ENCODE measurements at regions not wholly inside any gene's neighbourhood (a gene's known extent, or its start where the extent isn't known, plus 50 kb on each side); places are given as distances from the start of the nearest gene placed in this dataset.
"Not testable (repeated sequence)": the region's sequence is repeated elsewhere in the genome, so short reads cannot be mapped to it uniquely, and the experiment has no call there.

- WGBS, 2 donors = 96% methylated on average over 17 to 19 of the region's 19 CpGs
- intact Hi-C loops (cut with DNase I); ATAC-seq (ENCODE audit: low FRiP score); H3K27ac ChIP-seq (ENCODE audit: low read depth in 1 of 2, low read length in 2 of 2); H3K9me3 ChIP-seq (ENCODE audit: control insufficient read depth, low read length); DNase-seq; H3K4me3 ChIP-seq (ENCODE audit: low read length in 2 of 2); H3K36me3 ChIP-seq (ENCODE audit: control insufficient read depth in 1 of 2, insufficient read depth in 2 of 2, low read length in 1 of 2); H3K4me1 ChIP-seq (ENCODE audit: control insufficient read depth in 1 of 2, insufficient read depth in 2 of 2, low read length in 2 of 2); H3K27me3 ChIP-seq (ENCODE audit: control insufficient read depth in 1 of 2, insufficient read depth in 2 of 2, low read length in 1 of 2): not testable (repeated sequence)
Observed at GRCh38 chr3:80314541-80314940, 546.7 kb upstream of the ROBO1 start.

DNA sequence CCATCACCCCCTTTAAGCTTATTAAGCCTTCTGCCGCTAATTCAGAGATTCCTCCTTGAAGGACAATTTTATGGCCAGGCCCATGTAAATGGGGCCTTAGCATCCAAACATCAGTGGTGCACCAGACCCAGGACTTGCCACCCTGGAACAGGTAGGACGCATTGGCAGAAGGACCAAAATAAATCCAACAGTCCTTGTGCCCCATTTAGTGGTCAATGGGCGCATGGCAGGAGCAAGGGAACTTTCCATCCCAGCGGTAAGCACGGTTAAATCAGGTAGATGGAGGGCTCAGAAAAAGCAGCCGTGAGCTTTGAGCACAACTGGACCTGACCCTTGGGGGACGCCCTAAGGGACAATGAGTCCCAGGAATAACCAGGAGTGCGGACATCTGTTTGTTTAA lies 540.8 kb upstream of the ROBO1 start:
- DNase-seq (no peak), ATAC-seq (ENCODE audit: low FRiP score) (no peak)
- no peak overlapping the region for H3K27ac ChIP-seq (ENCODE audit: low read depth in 1 of 2, low read length in 2 of 2)
- 69 to 70% methylated on average over 8 of the region's 8 CpGs for WGBS, 2 donors
- intact Hi-C loops (cut with DNase I) = no loop called here
- H3K4me3 ChIP-seq (ENCODE audit: low read length in 2 of 2) = no peak overlapping the region
- H3K27me3 ChIP-seq (ENCODE audit: control insufficient read depth in 1 of 2, insufficient read depth in 2 of 2, low read length in 1 of 2) = no peaks in the 10 kb centered on the region
- no peaks in the 10 kb centered on the region for H3K36me3 ChIP-seq (ENCODE audit: control insufficient read depth in 1 of 2, insufficient read depth in 2 of 2, low read length in 1 of 2)
- no peaks in the 10 kb centered on the region for H3K4me1 ChIP-seq (ENCODE audit: control insufficient read depth in 1 of 2, insufficient read depth in 2 of 2, low read length in 2 of 2)
- no peaks in the 10 kb centered on the region for H3K9me3 ChIP-seq (ENCODE audit: control insufficient read depth, low read length)

DNA sequence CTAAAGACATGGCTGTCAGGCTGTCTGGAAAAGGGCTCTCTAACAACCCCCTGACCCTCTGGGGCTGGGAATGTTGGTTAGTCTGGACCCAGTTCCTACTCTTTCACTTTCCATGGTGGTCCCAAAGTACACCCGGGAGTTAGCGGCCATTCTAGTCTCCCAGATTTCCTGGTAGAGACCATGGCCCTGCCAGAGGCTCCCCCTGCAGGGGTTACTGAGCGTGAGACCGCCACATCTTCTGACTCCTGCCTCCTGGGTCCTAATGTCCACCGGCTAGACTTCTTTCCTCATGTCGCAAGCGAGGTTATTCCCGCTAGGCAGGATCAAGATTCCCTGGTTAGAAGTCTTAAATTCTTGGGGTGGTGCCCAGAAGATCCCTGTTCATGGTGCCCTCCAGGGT lies 540.0 kb upstream of the ROBO1 start:
- H3K4me3 ChIP-seq (ENCODE audit: low read length in 2 of 2) = no peak overlapping the region
- H3K4me1 ChIP-seq (ENCODE audit: control insufficient read depth in 1 of 2, insufficient read depth in 2 of 2, low read length in 2 of 2) = no peaks in the 10 kb centered on the region
- no peaks in the 10 kb centered on the region for H3K27me3 ChIP-seq (ENCODE audit: control insufficient read depth in 1 of 2, insufficient read depth in 2 of 2, low read length in 1 of 2)
- 90 to 96% methylated on average over 8 of the region's 8 CpGs for WGBS, 2 donors
- no peaks in the 10 kb centered on the region for H3K36me3 ChIP-seq (ENCODE audit: control insufficient read depth in 1 of 2, insufficient read depth in 2 of 2, low read length in 1 of 2)
- DNase-seq (no peak), ATAC-seq (ENCODE audit: low FRiP score) (no peak)
- H3K27ac ChIP-seq (ENCODE audit: low read depth in 1 of 2, low read length in 2 of 2) = no peak overlapping the region
- H3K9me3 ChIP-seq (ENCODE audit: control insufficient read depth, low read length) = no peaks in the 10 kb centered on the region
- intact Hi-C loops (cut with DNase I) = no loop called here

- intact Hi-C loops (cut with DNase I) = no loop called here
- Histone ChIP-seq H3K36me3 (ENCODE audit: control insufficient read depth in 1 of 2, insufficient read depth in 2 of 2, low read length in 1 of 2) (no peaks in the 10 kb centered on the region), H3K9me3 (ENCODE audit: control insufficient read depth, low read length) (no peaks in the 10 kb centered on the region), H3K4me3 (ENCODE audit: low read length in 2 of 2) (no peak overlapping the region), H3K27me3 (ENCODE audit: control insufficient read depth in 1 of 2, insufficient read depth in 2 of 2, low read length in 1 of 2) (no peaks in the 10 kb centered on the region), H3K27ac (ENCODE audit: low read depth in 1 of 2, low read length in 2 of 2) (no peak overlapping the region), H3K4me1 (ENCODE audit: control insufficient read depth in 1 of 2, insufficient read depth in 2 of 2, low read length in 2 of 2) (no peaks in the 10 kb centered on the region)
- no peak for ATAC-seq (ENCODE audit: low FRiP score)
- DNase-seq = no peak
- WGBS, 2 donors = 76 to 78% methylated on average over 3 of the region's 3 CpGs
Observed at GRCh38 chr3:80297720-80298119, 529.9 kb upstream of the ROBO1 start.

DNA sequence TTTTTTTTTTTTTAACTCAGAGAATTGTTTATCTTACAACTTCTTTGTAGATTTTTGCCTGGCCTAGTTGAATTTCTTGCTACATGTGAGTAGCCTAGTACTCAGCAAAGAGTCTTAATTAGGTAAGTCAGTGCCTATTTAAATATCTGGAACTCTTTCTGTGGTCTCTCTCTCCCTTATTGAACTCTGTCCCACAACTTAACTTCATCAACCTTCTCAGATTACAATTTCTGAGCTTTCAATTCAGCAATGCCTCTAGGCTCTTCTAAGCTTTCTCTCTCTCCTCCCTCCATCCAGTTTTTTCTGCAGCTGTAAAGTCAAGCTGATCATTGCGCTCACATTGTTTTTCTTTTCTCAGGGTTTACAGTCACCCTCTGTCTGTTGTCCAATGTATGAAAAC lies 517.6 kb upstream of the ROBO1 start:
- no peak for ATAC-seq (ENCODE audit: low FRiP score)
- no peak for DNase-seq
- no peaks in the 10 kb centered on the region for H3K9me3 ChIP-seq (ENCODE audit: control insufficient read depth, low read length)
- H3K4me1 ChIP-seq (ENCODE audit: control insufficient read depth in 1 of 2, insufficient read depth in 2 of 2, low read length in 2 of 2) = no peaks in the 10 kb centered on the region
- intact Hi-C loops (cut with DNase I) = no loop called here
- 71 to 78% methylated on average over 1 of the region's 1 CpG for WGBS, 2 donors
- H3K4me3 ChIP-seq (ENCODE audit: low read length in 2 of 2) = no peak overlapping the region
- no peaks in the 10 kb centered on the region for H3K27me3 ChIP-seq (ENCODE audit: control insufficient read depth in 1 of 2, insufficient read depth in 2 of 2, low read length in 1 of 2)
- no peaks in the 10 kb centered on the region for H3K36me3 ChIP-seq (ENCODE audit: control insufficient read depth in 1 of 2, insufficient read depth in 2 of 2, low read length in 1 of 2)
- H3K27ac ChIP-seq (ENCODE audit: low read depth in 1 of 2, low read length in 2 of 2) = no peak overlapping the region

DNA sequence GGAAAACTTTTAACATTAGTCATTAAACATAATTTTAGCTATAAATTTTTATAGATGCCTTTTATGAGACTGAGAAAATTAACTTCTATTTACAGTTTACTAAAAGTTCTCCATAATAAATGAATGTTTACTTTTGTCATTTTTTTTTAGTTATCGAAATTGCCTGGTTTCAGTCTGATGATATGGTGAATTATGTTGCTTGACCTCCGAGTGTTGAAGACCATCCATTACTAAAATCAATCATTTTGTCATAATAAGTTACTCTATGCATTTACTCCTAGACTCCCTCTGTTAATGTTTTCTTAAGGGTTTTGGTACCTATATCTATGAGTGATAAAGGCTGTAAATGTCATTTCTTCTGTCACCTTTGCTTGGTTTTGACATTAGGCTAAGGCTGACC lies 516.0 kb upstream of the ROBO1 start:
- Histone ChIP-seq H3K27me3 (ENCODE audit: control insufficient read depth in 1 of 2, insufficient read depth in 2 of 2, low read length in 1 of 2) (no peaks in the 10 kb centered on the region), H3K27ac (ENCODE audit: low read depth in 1 of 2, low read length in 2 of 2) (no peak overlapping the region), H3K9me3 (ENCODE audit: control insufficient read depth, low read length) (no peaks in the 10 kb centered on the region), H3K4me3 (ENCODE audit: low read length in 2 of 2) (no peak overlapping the region), H3K4me1 (ENCODE audit: control insufficient read depth in 1 of 2, insufficient read depth in 2 of 2, low read length in 2 of 2) (no peaks in the 10 kb centered on the region), H3K36me3 (ENCODE audit: control insufficient read depth in 1 of 2, insufficient read depth in 2 of 2, low read length in 1 of 2) (no peaks in the 10 kb centered on the region)
- ATAC-seq (ENCODE audit: low FRiP score) = no peak
- intact Hi-C loops (cut with DNase I) = no loop called here
- no peak for DNase-seq
- WGBS, 2 donors = 2 to 3% methylated on average over 2 of the region's 2 CpGs

DNA sequence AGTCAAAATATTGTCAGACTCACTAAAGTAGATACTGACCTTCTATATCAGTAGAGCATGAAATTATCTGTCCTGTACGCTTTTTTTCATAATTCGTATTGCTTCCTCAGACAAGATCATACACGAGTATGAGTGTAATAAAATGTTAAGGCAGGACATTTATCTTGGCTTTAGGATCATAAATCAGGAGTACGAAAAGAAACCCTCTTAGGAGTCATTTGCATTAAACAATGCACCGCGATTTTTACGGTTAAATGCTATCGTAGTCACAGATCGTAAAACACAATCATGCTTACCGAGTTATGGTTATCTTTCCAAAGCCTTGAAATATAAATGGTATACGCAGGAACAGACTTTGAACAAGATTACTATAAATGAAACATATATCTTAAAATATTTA lies 510.3 kb upstream of the ROBO1 start:
- intact Hi-C loops (cut with DNase I) = no loop called here
- ATAC-seq (ENCODE audit: low FRiP score) = no peak
- no peak overlapping the region for H3K27ac ChIP-seq (ENCODE audit: low read depth in 1 of 2, low read length in 2 of 2)
- H3K9me3 ChIP-seq (ENCODE audit: control insufficient read depth, low read length) = no peaks in the 10 kb centered on the region
- H3K36me3 ChIP-seq (ENCODE audit: control insufficient read depth in 1 of 2, insufficient read depth in 2 of 2, low read length in 1 of 2) = no peaks in the 10 kb centered on the region
- H3K27me3 ChIP-seq (ENCODE audit: control insufficient read depth in 1 of 2, insufficient read depth in 2 of 2, low read length in 1 of 2) = no peaks in the 10 kb centered on the region
- H3K4me3 ChIP-seq (ENCODE audit: low read length in 2 of 2) = no peak overlapping the region
- 75 to 82% methylated on average over 11 of the region's 11 CpGs for WGBS, 2 donors
- no peak for DNase-seq
- H3K4me1 ChIP-seq (ENCODE audit: control insufficient read depth in 1 of 2, insufficient read depth in 2 of 2, low read length in 2 of 2) = no peaks in the 10 kb centered on the region

- intact Hi-C loops (cut with DNase I) = no loop called here
- Histone ChIP-seq H3K27me3 (ENCODE audit: control insufficient read depth in 1 of 2, insufficient read depth in 2 of 2, low read length in 1 of 2) (no peaks in the 10 kb centered on the region), H3K9me3 (ENCODE audit: control insufficient read depth, low read length) (no peaks in the 10 kb centered on the region), H3K4me3 (ENCODE audit: low read length in 2 of 2) (no peak overlapping the region), H3K27ac (ENCODE audit: low read depth in 1 of 2, low read length in 2 of 2) (no peak overlapping the region), H3K4me1 (ENCODE audit: control insufficient read depth in 1 of 2, insufficient read depth in 2 of 2, low read length in 2 of 2) (no peaks in the 10 kb centered on the region), H3K36me3 (ENCODE audit: control insufficient read depth in 1 of 2, insufficient read depth in 2 of 2, low read length in 1 of 2) (no peaks in the 10 kb centered on the region)
- ATAC-seq (ENCODE audit: low FRiP score) (no peak), DNase-seq (no peak)
Observed at GRCh38 chr3:80275120-80275519, 507.3 kb upstream of the ROBO1 start.

DNA sequence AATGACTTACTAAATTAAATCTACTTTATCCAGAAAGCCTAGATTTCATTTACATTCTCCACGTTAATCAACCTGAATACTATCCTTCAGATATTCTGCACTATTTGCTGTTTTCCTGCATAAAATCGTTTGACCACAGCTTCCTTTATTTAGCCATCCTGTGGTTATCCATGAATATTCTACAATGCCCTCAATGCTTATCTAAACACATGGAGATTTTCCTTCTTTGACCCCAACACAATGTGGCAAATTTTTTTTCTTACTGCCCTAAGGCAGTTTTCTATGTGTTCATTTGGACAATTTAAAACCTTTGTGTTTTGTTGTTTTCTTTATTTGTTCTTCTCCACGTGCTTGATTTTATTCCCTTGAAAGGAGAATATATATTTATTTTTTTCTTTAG lies 495.5 kb upstream of the ROBO1 start:
- DNase-seq = no peak
- H3K4me3 ChIP-seq (ENCODE audit: low read length in 2 of 2) = no peak overlapping the region
- intact Hi-C loops (cut with DNase I) = no loop called here
- H3K27ac ChIP-seq (ENCODE audit: low read depth in 1 of 2, low read length in 2 of 2) = no peak overlapping the region
- H3K36me3 ChIP-seq (ENCODE audit: control insufficient read depth in 1 of 2, insufficient read depth in 2 of 2, low read length in 1 of 2) = no peaks in the 10 kb centered on the region
- H3K9me3 ChIP-seq (ENCODE audit: control insufficient read depth, low read length) = no peaks in the 10 kb centered on the region
- no peaks in the 10 kb centered on the region for H3K27me3 ChIP-seq (ENCODE audit: control insufficient read depth in 1 of 2, insufficient read depth in 2 of 2, low read length in 1 of 2)
- ATAC-seq (ENCODE audit: low FRiP score) = no peak
- 54 to 55% methylated on average over 3 of the region's 3 CpGs for WGBS, 2 donors
- H3K4me1 ChIP-seq (ENCODE audit: control insufficient read depth in 1 of 2, insufficient read depth in 2 of 2, low read length in 2 of 2) = no peaks in the 10 kb centered on the region

GRCh38 chr3:80261082-80261481 lies 493.3 kb upstream of the ROBO1 start:
- DNase-seq = no peak
- Histone ChIP-seq H3K27ac (ENCODE audit: low read depth in 1 of 2, low read length in 2 of 2) (no peak overlapping the region), H3K4me3 (ENCODE audit: low read length in 2 of 2) (no peak overlapping the region), H3K9me3 (ENCODE audit: control insufficient read depth, low read length) (no peaks in the 10 kb centered on the region), H3K36me3 (ENCODE audit: control insufficient read depth in 1 of 2, insufficient read depth in 2 of 2, low read length in 1 of 2) (no peaks in the 10 kb centered on the region), H3K27me3 (ENCODE audit: control insufficient read depth in 1 of 2, insufficient read depth in 2 of 2, low read length in 1 of 2) (no peaks in the 10 kb centered on the region), H3K4me1 (ENCODE audit: control insufficient read depth in 1 of 2, insufficient read depth in 2 of 2, low read length in 2 of 2) (no peaks in the 10 kb centered on the region)
- ATAC-seq (ENCODE audit: low FRiP score) = no peak
- intact Hi-C loops (cut with DNase I) = no loop called here

All from aorta (tissue), 5 donors.